ENCODE measurements at regions not wholly inside any gene's neighbourhood (a gene's known extent, or its start where the extent isn't known, plus 50 kb on each side); places are given as distances from the start of the nearest gene placed in this dataset.

DNA sequence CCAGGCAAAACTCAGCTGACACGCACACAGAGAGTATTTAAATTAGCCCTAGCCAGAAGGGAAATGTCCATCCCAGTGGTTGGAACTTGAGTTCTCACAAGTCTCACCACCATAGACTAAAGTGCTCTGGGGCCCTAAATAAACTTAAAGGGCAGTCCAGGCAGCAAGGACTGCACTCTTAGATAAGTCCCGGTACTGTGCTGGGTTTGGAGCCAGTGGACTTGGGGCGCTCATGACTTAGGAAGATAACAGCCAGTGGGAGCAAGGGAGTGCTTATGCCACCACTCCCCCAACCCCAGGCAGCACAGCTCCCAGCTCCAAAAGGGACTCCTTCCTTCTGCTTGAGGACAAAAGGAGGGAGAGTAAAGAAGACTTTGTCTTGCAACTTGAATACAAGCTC lies 319.5 kb upstream of the GPR149 start:
- TF ChIP-seq, protein P1, sequence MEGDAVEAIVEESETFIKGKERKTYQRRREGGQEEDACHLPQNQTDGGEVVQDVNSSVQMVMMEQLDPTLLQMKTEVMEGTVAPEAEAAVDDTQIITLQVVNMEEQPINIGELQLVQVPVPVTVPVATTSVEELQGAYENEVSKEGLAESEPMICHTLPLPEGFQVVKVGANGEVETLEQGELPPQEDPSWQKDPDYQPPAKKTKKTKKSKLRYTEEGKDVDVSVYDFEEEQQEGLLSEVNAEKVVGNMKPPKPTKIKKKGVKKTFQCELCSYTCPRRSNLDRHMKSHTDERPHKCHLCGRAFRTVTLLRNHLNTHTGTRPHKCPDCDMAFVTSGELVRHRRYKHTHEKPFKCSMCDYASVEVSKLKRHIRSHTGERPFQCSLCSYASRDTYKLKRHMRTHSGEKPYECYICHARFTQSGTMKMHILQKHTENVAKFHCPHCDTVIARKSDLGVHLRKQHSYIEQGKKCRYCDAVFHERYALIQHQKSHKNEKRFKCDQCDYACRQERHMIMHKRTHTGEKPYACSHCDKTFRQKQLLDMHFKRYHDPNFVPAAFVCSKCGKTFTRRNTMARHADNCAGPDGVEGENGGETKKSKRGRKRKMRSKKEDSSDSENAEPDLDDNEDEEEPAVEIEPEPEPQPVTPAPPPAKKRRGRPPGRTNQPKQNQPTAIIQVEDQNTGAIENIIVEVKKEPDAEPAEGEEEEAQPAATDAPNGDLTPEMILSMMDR (IDR thresholded peaks at IDR 0.05) = no peak
- no peak for TF ChIP-seq EP300 (IDR thresholded peaks at IDR 0.05)
